HG02852 (cell line): ENCODE measurements at regions not wholly inside any gene's neighbourhood (a gene's known extent, or its start where the extent isn't known, plus 50 kb on each side); places are given as distances from the start of the nearest gene placed in this dataset.

ENCODE experiments used
- ATAC-seq: cut with Tn5 transposase; IDR thresholded peaks from one replicate; pipeline ENCODE4 v1.9.1; 2021; ENCODE audit warnings: mild to moderate bottlenecking, moderate library complexity; ENCODE audit not compliant: unreplicated experiment

GRCh38 chr21:32184485-32184884 is 94.4 kb downstream of the MIS18A start:
- ATAC-seq = no peak

- ATAC-seq = no peak
These were observed 94.8 kb downstream of the MIS18A start for GRCh38 chr21:32184065-32184464.

- no peak for ATAC-seq
These were observed 95.5 kb downstream of the MIS18A start for GRCh38 chr21:32183396-32183795.

GRCh38 chr21:32182449-32182848 is 96.4 kb downstream of the MIS18A start:
- ATAC-seq = no peak

- no peak for ATAC-seq
These were observed 97.4 kb downstream of the MIS18A start for GRCh38 chr21:32181457-32181856.

GRCh38 chr21:32174819-32175218 is 104.0 kb downstream of the MIS18A start:
- ATAC-seq = no peak

- ATAC-seq = no peak
These were observed 105.6 kb downstream of the MIS18A start for GRCh38 chr21:32173121-32173724.

GRCh38 chr21:32172106-32172505 is 106.7 kb downstream of the MIS18A start:
- no peak for ATAC-seq

GRCh38 chr21:32167513-32167912 is 111.3 kb downstream of the MIS18A start:
- no peak for ATAC-seq

- no peak for ATAC-seq
These were observed 115.5 kb downstream of the MIS18A start for GRCh38 chr21:32163386-32163785.

GRCh38 chr21:32162727-32163320 is 116.0 kb downstream of the MIS18A start:
- ATAC-seq = no peak

GRCh38 chr21:32155226-32155625 is 123.6 kb downstream of the MIS18A start:
- ATAC-seq = no peak

- no peak for ATAC-seq
These were observed 131.8 kb downstream of the MIS18A start for GRCh38 chr21:32147041-32147440.

- no peak for ATAC-seq
These were observed 134.0 kb downstream of the MIS18A start for GRCh38 chr21:32144851-32145250.

GRCh38 chr21:32143241-32143939 is 135.5 kb downstream of the MIS18A start:
- no peak for ATAC-seq

- no peak for ATAC-seq
These were observed 137.6 kb downstream of the MIS18A start for GRCh38 chr21:32141318-32141633.

- no peak for ATAC-seq
These were observed 138.1 kb downstream of the MIS18A start for GRCh38 chr21:32140604-32141317.

GRCh38 chr21:32140151-32140550 is 138.7 kb downstream of the MIS18A start:
- ATAC-seq = no peak

- no peak for ATAC-seq
These were observed 140.2 kb downstream of the MIS18A start for GRCh38 chr21:32138658-32139057.

GRCh38 chr21:32137931-32138330 is 140.9 kb downstream of the MIS18A start:
- ATAC-seq = no peak

- ATAC-seq = no peak
These were observed 141.6 kb downstream of the MIS18A start for GRCh38 chr21:32137266-32137665.

GRCh38 chr21:32136546-32136945 is 142.3 kb downstream of the MIS18A start:
- no peak for ATAC-seq
